HG02571 (cell line): ENCODE measurements at regions not wholly inside any gene's neighbourhood (a gene's known extent, or its start where the extent isn't known, plus 50 kb on each side); places are given as distances from the start of the nearest gene placed in this dataset.
A peak's percentile ranks its signal among the peaks of the same experiment; 100 is the strongest.

Experiments used
- ATAC-seq: cut with Tn5 transposase; IDR thresholded peaks from one replicate; pipeline ENCODE4 v1.9.1; 2021; ENCODE audit warnings: mild to moderate bottlenecking, moderate library complexity; ENCODE audit not compliant: unreplicated experiment

- no peak for ATAC-seq
These were observed 194.0 kb downstream of the LRATD1 start for GRCh38 chr2:14826518-14826917.

- ATAC-seq = no peak
These were observed 194.9 kb downstream of the LRATD1 start for GRCh38 chr2:14827226-14828023.

DNA sequence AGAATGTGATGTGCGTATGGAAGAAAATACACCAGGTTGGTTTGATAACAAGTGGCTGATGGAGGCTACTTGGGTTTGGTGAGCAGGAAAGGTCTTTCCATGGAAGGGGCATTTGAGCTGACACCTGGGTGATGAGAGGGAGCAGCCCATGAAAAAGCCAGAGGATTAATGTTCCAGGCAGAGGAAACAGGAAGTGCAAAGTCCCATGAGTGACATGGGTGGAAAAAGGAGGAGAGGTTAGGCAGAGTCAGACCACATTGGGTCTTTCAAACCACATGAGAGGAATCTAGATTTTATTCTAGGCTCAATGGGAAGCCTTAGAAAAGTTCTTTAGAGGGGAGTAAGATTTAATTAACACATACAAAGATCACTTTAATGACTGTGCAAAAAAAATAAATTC lies 195.7 kb downstream of the LRATD1 start:
- no peak for ATAC-seq

GRCh38 chr2:14828968-14829367 lies 196.5 kb downstream of the LRATD1 start:
- ATAC-seq = no peak

- ATAC-seq = no peak
These were observed 198.9 kb downstream of the LRATD1 start for GRCh38 chr2:14831458-14831857.

DNA sequence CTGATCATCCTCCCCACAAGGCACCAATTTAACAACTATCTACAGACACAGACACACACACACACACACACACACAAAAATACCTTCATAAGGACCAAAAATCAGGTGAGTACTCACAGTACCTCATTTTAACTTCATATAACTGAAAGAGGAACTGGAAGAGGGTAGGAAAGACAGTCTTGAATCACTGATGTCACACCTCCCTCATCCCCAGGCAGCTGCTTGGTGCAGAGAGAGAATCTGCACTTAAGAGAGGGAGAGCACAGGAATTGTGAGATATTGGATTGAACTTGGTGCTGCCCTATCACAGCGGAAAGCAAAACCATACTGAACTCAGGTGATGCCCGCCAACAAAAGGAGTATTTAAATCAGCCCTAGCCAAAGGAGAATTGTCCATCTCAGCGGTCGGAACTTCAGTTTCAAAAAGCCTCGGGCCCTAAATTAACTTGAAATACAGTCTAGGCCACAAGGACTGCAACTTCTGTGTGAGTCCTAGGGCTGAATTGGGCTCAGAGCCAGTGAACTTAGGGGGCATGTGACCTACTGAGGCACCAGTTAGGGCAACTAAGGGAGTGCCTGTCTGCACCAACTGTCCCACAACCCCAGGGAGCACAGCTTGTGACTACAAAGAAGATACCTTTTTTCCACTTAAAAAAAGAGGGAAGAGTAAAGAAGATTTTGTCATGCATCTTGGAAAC lies 211.1 kb downstream of the LRATD1 start:
- no peak for ATAC-seq

- no peak for ATAC-seq
These were observed 223.2 kb downstream of the LRATD1 start for GRCh38 chr2:14855751-14856150.

GRCh38 chr2:14861181-14861580 lies 228.7 kb downstream of the LRATD1 start:
- ATAC-seq = no peak

DNA sequence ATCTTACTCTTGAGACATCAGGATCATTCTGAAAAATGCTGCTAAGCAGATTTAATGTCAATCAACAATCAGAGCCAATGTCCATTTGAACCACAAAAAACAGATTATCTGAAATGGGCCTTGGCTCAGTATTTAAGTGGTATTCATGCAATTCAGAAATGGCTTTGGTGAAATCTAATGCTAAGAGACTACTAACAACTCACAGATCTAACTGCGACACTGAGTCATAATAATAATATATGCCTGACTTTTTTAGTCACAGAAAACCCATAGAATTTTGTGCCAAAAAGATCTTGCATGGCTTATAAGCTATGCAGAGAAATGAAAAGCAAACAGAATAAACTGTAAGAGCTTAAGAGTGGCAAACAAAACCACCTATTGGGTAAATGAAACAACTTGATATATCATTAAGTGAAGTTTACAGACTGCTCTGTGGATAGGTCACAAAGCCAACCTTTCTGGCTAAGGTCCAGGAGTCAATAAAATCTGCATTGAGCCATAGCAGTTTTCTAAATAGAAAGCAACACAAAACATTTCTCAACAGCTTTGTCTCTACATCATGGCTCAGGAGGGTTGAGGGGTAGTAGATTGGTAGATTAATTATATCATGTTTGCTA lies 234.3 kb downstream of the LRATD1 start:
- no peak for ATAC-seq

DNA sequence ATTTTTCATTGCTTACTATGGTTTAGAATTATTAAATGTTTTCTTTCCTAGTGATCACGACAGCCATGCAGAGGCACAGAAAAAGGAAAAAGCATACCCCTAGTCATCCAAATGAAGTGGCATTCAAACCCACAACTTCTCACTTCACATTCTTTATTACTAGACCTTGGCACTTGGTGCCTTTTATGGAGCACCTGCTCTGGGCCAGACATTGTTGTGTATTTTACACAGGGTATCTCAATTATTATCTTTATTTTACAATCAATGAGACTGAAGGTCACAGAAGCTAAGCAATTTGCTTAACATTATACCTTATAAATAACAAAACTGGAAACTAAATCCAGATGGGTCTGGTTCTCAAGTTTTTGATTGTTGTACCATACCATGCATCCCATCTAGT lies 235.3 kb downstream of the LRATD1 start:
- no peak for ATAC-seq

DNA sequence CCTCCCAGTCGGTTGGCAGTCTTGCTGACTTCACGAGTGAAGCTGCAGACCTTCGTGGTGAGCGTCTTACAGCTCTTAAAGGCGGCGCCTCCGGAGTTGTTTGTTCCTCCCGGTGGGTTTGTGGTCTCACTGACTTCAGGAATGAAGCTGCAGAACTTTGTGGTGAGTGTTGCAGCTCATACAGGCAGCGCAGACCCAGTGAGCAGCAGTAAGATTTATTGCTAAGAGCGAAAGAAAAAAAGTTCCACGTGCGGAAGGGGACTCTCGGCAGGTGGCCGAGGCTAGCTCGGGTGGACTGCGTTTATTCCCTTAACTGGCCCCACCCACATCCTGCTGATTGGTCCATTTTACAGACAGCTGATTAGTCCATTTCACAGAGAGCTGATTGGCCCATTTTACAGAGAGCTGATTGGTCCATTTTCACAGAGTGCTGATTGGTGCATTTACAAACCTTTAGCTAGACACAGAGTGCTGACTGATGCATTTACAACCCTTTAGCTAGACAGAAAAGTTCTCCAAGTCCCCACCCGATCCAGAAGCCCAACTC lies 240.3 kb downstream of the LRATD1 start:
- ATAC-seq = no peak

- no peak for ATAC-seq
These were observed 249.3 kb downstream of the LRATD1 start for GRCh38 chr2:14881651-14882327.

DNA sequence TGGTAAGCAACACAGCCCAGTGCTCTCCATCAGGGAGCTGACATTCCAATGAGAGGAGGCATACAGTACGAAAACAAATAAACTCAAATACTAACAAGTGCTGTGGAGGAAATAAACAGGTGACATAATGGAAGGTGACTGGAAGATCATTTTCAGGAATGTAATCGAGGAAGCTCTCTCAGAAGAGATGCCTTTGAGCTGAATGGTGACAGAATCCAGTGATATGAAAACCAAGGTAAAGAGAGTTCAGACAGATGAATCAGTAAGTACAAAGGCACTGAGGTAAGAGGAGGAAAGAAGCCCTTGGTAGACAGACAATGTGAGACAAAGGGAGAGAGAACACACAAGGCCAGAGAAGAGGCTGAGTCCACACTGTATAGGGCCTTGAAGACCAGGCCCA lies 252.1 kb downstream of the LRATD1 start:
- ATAC-seq = no peak

- ATAC-seq = no peak
These were observed 259.0 kb downstream of the LRATD1 start for GRCh38 chr2:14891546-14891945.

DNA sequence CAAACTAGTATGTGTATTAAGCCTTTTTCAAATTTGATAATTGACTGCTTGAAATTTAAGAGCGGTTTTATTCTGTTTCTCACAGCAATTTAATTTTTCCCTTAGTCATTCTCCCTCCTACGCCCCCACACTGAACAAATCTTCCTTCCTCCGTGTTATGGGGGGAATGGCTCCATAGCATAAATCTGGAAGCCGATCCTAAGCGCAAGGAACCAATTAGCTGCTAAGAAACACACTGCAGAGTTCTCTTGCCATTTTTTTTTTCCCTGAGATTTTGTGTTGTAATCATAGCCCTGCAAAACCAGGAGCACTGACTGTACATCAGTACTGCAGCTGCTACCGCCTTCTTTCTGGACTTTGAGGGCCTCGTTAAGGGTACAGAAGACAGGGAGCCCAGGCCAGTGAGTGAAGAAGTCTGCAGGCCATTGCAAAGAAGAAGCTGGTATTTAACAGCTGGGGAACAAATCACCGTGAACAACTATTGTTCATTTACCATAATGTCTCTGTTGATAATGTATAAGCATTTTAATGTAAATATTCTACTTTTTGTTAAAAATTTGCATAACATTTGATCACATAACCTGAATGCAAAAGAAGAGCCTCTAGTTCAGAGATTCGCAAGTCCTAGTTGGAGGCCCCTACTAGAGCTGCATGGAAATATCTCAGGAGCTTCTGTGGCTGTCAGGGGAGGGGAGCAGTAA lies 264.0 kb downstream of the LRATD1 start:
- no peak for ATAC-seq

- no peak for ATAC-seq
These were observed 267.3 kb downstream of the LRATD1 start for GRCh38 chr2:14899621-14900414.

DNA sequence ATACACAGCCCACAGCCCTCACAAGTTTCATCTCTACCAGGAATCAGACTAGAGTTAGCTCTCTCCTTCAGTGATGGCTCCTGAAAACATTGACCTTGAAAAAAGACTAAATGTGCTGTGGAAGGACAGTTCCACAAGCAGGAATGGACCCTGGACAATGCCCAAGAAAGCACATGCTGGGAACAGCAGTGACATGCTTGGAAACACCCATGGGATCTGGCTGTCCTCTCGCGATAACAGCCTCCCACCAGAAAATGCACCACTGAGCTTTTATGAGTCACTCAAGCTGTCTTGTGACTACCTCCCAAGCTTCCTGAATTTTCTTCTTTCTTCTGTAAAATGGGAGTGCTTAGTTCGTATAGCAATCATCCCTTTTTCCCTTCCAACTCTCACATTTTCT lies 269.2 kb downstream of the LRATD1 start:
- no peak for ATAC-seq

DNA sequence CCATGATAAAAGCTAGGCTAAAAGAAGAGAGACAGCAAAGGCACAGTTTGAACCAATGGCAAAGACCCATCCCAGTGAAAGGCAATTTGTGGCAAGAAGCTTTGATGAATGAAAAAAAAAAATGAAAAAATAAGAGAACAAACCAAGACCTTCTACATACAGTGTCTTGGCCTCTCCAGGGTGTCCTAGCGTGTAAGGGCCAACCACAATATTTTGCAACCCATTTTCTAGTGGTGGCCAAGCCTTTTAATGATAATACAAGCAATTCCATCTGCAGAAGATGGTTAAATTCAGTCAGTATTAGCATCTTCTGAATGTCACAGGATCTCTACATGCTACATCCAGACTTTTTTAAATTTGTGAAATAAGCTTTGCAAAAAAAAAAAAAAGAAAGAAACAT lies 270.4 kb downstream of the LRATD1 start:
- ATAC-seq = no peak

DNA sequence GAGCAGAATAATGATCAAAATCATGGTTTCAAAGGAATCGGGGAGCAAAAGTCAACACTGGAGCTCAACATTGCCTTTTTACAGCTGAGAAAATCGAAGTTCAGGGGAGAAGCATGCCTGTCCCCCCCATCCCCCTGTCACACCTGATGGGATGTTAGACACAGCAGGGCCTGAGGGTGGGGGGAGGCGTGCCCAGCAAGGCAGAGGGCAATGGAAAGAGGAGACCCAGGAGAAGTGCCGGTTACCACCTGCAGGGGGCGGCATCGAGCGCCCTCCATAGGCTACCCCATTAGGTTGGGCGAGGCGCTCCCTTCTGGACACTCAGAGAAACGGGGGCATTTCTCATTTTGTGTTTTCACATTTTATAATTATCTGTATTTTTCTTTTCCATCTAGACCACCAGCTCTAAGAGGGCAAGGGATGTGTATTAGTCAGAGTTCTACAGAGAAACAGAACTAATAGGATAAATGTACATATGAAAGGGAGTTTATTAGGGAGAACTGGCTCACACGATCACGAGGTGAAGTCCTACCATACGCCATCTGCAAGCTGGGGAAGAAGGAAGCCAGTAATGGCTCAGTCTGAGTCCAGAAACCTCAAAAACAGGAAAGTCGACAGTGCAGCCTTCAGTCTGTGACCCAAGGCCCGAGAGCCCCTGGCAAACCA lies 271.3 kb downstream of the LRATD1 start:
- peak; percentile 98 for ATAC-seq
